ENCODE measurements at regions not wholly inside any gene's neighbourhood (a gene's known extent, or its start where the extent isn't known, plus 50 kb on each side); places are given as distances from the start of the nearest gene placed in this dataset.

DNA sequence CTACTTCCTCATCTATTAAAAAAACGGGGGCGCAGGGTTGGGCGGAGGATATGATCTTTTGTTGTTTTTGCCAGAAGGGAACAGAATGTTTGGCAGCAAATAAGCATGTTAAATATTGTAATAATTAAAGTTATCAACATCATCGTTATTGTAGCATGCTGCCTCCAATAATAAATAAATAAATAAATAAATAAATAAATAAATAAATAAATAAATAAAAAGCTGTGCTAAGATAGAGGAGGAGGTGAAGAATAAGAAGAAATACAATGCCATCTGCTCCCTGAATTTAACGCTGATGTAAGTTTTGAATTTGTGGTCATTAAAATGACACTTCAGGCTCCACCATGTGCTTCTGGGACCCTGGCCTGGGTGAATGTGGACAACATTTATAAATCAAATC lies 508.0 kb upstream of the TNC start:
- TF ChIP-seq CREB1 (IDR thresholded peaks at IDR 0.05; ENCODE audit: low read depth) (no peak), NFIC (IDR thresholded peaks at IDR 0.05) (no peak), TAF1 (IDR thresholded peaks at IDR 0.05; ENCODE audit: low read depth) (no peak)
- TF ChIP-seq, protein P1, sequence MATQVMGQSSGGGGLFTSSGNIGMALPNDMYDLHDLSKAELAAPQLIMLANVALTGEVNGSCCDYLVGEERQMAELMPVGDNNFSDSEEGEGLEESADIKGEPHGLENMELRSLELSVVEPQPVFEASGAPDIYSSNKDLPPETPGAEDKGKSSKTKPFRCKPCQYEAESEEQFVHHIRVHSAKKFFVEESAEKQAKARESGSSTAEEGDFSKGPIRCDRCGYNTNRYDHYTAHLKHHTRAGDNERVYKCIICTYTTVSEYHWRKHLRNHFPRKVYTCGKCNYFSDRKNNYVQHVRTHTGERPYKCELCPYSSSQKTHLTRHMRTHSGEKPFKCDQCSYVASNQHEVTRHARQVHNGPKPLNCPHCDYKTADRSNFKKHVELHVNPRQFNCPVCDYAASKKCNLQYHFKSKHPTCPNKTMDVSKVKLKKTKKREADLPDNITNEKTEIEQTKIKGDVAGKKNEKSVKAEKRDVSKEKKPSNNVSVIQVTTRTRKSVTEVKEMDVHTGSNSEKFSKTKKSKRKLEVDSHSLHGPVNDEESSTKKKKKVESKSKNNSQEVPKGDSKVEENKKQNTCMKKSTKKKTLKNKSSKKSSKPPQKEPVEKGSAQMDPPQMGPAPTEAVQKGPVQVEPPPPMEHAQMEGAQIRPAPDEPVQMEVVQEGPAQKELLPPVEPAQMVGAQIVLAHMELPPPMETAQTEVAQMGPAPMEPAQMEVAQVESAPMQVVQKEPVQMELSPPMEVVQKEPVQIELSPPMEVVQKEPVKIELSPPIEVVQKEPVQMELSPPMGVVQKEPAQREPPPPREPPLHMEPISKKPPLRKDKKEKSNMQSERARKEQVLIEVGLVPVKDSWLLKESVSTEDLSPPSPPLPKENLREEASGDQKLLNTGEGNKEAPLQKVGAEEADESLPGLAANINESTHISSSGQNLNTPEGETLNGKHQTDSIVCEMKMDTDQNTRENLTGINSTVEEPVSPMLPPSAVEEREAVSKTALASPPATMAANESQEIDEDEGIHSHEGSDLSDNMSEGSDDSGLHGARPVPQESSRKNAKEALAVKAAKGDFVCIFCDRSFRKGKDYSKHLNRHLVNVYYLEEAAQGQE (IDR thresholded peaks at IDR 0.05; ENCODE audit: low read depth): no peak

DNA sequence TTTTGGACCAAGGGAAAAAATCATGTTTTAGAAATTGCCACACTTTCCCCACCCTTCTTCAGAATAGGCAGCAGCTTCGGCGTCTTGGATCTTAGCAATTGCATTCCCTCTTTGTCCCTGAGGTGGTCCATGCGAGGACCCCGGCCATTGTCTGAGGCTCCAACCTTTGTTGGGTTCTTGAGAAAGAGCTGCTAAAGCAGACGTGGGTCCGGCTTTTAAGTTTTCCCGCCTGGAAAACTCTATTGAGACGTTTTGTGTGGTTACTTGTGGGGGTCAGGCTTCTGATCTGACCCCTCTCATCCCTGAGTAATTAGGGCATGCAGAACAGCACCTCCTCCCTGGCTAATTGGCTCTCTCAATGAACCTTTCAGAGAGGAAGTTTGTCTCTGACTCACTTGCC lies 509.6 kb upstream of the TNC start:
- TF ChIP-seq TCF12 (IDR thresholded peaks at IDR 0.05; ENCODE audit: low read depth): no peak
- no peak for TF ChIP-seq CEBPB (IDR thresholded peaks at IDR 0.05)
- no peak for TF ChIP-seq FOXM1 (IDR thresholded peaks at IDR 0.05; ENCODE audit: borderline replicate concordance, low read depth)
- TF ChIP-seq, protein P2, sequence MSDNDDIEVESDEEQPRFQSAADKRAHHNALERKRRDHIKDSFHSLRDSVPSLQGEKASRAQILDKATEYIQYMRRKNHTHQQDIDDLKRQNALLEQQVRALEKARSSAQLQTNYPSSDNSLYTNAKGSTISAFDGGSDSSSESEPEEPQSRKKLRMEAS (IDR thresholded peaks at IDR 0.05): no peak

DNA sequence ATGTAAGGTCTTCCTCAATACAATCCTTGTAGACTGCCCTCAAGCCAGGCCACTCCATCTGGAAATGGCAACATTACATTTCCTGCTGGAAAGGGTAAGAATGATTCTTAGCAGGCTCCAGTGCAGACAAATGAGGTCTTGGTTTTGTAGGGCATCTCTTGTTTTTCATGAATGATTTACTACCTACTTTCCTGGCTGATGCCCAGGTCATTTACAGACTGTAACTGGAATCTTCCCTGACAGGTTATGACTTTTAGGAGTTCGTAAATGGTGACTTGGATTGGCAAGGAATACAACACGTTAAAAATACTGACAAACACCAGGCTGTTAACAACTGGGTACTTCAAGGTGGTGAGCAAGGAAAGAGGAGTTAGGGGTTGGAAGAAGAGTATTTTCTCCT lies 510.5 kb upstream of the TNC start:
- no peak for TF ChIP-seq ZBTB7A (IDR thresholded peaks at IDR 0.05; ENCODE audit: low read depth)
- TF ChIP-seq YY1 (IDR thresholded peaks at IDR 0.05; ENCODE audit: low read depth): no peak
- no peak for TF ChIP-seq FOXM1 (IDR thresholded peaks at IDR 0.05; ENCODE audit: borderline replicate concordance, low read depth)

DNA sequence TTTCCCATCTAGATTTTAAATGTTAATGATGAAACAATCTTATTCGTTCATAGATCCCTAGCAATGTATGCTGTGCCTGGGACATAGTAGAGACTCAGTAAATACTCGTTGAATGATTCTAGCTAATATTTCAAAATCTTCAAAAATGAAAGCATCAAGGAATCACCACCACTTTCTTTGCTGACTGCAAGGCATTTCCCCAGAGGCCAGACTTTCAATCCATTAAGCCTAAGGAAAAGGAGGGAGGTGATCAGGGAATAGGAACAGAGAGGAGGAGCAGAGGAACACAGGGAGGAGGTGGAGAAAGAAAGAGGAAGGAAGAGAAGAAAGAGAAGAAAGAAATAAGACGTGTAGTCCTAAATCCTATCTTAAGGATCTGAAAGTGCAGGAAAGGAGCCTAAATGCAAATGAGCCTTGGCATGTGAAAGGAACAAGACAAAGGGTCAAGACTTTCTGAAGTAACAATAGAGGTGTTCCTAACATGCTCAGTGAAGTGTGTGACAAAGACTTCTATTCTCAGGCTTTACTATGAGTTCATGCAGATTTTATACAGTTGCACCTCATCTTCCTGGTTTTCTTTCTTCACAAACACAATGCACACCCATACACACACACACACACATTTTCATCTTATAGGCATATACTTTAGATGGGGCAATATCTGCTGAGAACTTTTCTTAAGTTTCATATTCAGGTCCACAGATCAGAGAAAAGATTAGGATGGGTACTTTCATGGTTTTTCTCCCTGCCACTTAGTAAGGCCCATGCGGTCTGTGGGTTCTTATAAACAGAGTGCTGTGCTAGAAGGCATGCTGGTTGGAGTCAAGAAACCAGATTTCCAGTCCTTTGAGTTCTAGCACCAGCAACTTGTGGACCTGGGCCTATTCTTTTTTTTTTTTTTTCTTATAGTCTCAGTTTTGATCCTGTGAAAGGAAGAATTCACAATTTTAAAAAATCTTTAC lies 512.2 kb upstream of the TNC start:
- TF ChIP-seq CEBPB (IDR thresholded peaks at IDR 0.05): no peak
- TF ChIP-seq CREB1 (IDR thresholded peaks at IDR 0.05; ENCODE audit: low read depth): no peak
- TF ChIP-seq NFIC (IDR thresholded peaks at IDR 0.05): no peak
- TF ChIP-seq TAF1 (IDR thresholded peaks at IDR 0.05; ENCODE audit: low read depth): no peak
- no peak for TF ChIP-seq RAD21 (IDR thresholded peaks at IDR 0.05; ENCODE audit: low read depth)
- no peak for TF ChIP-seq TCF12 (IDR thresholded peaks at IDR 0.05; ENCODE audit: low read depth)
- TF ChIP-seq TEAD4 (IDR thresholded peaks at IDR 0.05): no peak
- TF ChIP-seq FOXM1 (IDR thresholded peaks at IDR 0.05; ENCODE audit: borderline replicate concordance, low read depth): no peak
- TF ChIP-seq, protein P2 (IDR thresholded peaks at IDR 0.05): no peak
- TF ChIP-seq, protein P1 (IDR thresholded peaks at IDR 0.05; ENCODE audit: low read depth): no peak
- no peak for TF ChIP-seq EP300 (IDR thresholded peaks at IDR 0.05; ENCODE audit: borderline replicate concordance)
- TF ChIP-seq, protein P3, sequence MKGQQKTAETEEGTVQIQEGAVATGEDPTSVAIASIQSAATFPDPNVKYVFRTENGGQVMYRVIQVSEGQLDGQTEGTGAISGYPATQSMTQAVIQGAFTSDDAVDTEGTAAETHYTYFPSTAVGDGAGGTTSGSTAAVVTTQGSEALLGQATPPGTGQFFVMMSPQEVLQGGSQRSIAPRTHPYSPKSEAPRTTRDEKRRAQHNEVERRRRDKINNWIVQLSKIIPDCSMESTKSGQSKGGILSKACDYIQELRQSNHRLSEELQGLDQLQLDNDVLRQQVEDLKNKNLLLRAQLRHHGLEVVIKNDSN (IDR thresholded peaks at IDR 0.05): no peak
- TF ChIP-seq EGR1 (IDR thresholded peaks at IDR 0.05): no peak
- TF ChIP-seq ZBTB7A (IDR thresholded peaks at IDR 0.05; ENCODE audit: low read depth): no peak

DNA sequence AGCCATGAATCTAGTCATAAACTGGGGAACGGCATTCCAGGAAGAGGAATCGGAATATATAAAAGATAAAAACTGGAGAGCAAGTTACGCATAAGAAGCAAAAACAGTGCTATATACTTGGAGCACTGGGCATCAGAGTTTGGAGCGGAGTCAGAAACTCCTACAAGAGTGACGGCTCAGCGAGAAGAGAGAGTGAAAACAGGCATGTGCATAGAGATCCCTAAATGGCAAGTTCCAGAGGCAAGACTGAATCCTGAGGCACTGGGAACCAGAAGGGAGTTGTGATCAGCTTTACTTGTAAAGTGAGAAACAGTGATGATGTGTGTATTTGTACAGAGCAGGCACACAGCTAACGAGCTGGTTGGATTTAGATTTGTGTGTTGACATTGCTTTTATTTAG lies 514.4 kb upstream of the TNC start:
- TF ChIP-seq TEAD4 (IDR thresholded peaks at IDR 0.05) (no peak), CREB1 (IDR thresholded peaks at IDR 0.05; ENCODE audit: low read depth) (no peak), EGR1 (IDR thresholded peaks at IDR 0.05) (no peak), FOXM1 (IDR thresholded peaks at IDR 0.05; ENCODE audit: borderline replicate concordance, low read depth) (no peak), EP300 (IDR thresholded peaks at IDR 0.05; ENCODE audit: borderline replicate concordance) (no peak), ZBTB7A (IDR thresholded peaks at IDR 0.05; ENCODE audit: low read depth) (no peak), TAF1 (IDR thresholded peaks at IDR 0.05; ENCODE audit: low read depth) (no peak), YY1 (IDR thresholded peaks at IDR 0.05; ENCODE audit: low read depth) (no peak), RAD21 (IDR thresholded peaks at IDR 0.05; ENCODE audit: low read depth) (no peak), CEBPB (IDR thresholded peaks at IDR 0.05) (no peak), NFIC (IDR thresholded peaks at IDR 0.05) (no peak)
- TF ChIP-seq, protein P2 (IDR thresholded peaks at IDR 0.05): no peak
- TF ChIP-seq, protein P1 (IDR thresholded peaks at IDR 0.05; ENCODE audit: low read depth): no peak
